ACC112 (cell line): ENCODE measurements at regions not wholly inside any gene's neighbourhood (a gene's known extent, or its start where the extent isn't known, plus 50 kb on each side); places are given as distances from the start of the nearest gene placed in this dataset.
"Not testable (repeated sequence)": the region's sequence is repeated elsewhere in the genome, so short reads cannot be mapped to it uniquely, and the experiment has no call there.

Experiments
- H2AFZ ChIP-seq: fragments of 200-600 bp; sonication (generic); one replicate; pipeline ENCODE4 v1.6.0; 2017; ENCODE audit warnings: antibody characterized with exemption, low read length; ENCODE audit not compliant: unreplicated experiment
- H3K27ac ChIP-seq: fragments of 200-600 bp; sonication (generic); 2 replicates; pipeline ENCODE4 v1.5.1; 2014; ENCODE audit warnings: low read depth, mild to moderate bottlenecking, antibody characterized with exemption, low read length, moderate library complexity
- H3K27me3 ChIP-seq: fragments of 200-600 bp; sonication (generic); 2 replicates; pipeline ENCODE4 v1.6.1; 2014; ENCODE audit warnings: mild to moderate bottlenecking, antibody characterized with exemption, low read length, moderate library complexity, mixed read lengths; ENCODE audit not compliant: insufficient read depth
- H3K36me3 ChIP-seq: fragments of 200-600 bp; sonication (generic); 2 replicates; pipeline ENCODE4 v1.6.1; 2016; ENCODE audit warnings: mild to moderate bottlenecking, antibody characterized with exemption, low read length, moderate library complexity, mixed read lengths; ENCODE audit not compliant: insufficient read depth
- H3K4me1 ChIP-seq: fragments of 200-600 bp; sonication (generic); one replicate; pipeline ENCODE4 v1.6.1; 2016; ENCODE audit warnings: low read length, mixed read lengths; ENCODE audit not compliant: insufficient read depth, unreplicated experiment, control insufficient read depth
- H3K4me3 ChIP-seq: fragments of 200-600 bp; sonication (generic); 2 replicates; pipeline ENCODE4 v1.5.1; 2014; ENCODE audit warnings: mild to moderate bottlenecking, low read depth, low read length
- H3K79me2 ChIP-seq: fragments of 200-600 bp; sonication (generic); one replicate; pipeline ENCODE4 v1.6.0; 2016; ENCODE audit warnings: low read length; ENCODE audit not compliant: control insufficient read depth, unreplicated experiment, insufficient read depth

DNA sequence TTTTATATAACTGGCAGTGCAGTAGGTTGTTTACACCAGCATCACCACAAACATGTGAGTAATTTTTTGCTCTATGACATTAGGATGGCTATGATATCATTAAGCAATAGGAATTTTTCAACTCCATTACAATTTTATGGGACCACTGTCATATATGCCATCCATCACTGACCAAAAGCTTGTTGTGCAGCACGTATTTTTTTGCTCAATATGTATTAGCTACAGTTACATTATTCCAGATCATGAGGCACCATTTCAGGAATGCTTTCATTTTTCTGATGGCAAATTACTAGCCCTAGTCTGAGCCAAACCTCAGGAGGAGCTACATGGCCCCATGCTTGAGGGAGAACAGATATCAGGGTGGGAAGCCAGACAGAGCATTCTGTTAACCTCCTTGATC lies 56.8 kb upstream of the DCLK2 start:
- no peaks in the 10 kb centered on the region for H3K27me3 ChIP-seq
- no peak overlapping the region for H3K4me3 ChIP-seq
- no peaks in the 10 kb centered on the region for H3K36me3 ChIP-seq
- H3K4me1 ChIP-seq, result no peaks in the 10 kb centered on the region
- H2AFZ ChIP-seq, result no peak overlapping the region
- H3K27ac ChIP-seq, result no peak overlapping the region
- no peaks in the 10 kb centered on the region for H3K79me2 ChIP-seq

DNA sequence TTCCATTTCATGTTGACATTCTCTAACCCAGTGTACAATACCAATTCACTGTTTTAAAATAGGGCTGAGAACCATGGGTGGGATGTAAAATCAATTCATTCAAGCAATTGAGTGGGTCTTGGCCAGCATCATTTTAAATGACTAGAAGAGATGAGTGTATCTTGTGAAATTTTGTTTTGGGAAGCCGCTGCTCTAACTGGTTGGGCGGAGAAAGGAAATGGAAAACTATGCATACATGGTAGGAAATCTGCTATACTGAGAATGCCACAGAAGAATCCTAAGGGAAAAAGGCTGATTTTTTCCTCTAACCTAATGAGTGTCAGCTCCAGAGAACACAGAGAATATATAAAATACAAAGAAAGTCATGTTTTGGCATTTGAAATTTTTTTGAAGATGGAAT lies 54.8 kb upstream of the DCLK2 start:
- H2AFZ ChIP-seq, result no peak overlapping the region
- no peaks in the 10 kb centered on the region for H3K79me2 ChIP-seq
- no peak overlapping the region for H3K4me3 ChIP-seq
- no peaks in the 10 kb centered on the region for H3K36me3 ChIP-seq
- H3K4me1 ChIP-seq, result no peaks in the 10 kb centered on the region
- H3K27ac ChIP-seq, result no peak overlapping the region
- H3K27me3 ChIP-seq, result no peaks in the 10 kb centered on the region

DNA sequence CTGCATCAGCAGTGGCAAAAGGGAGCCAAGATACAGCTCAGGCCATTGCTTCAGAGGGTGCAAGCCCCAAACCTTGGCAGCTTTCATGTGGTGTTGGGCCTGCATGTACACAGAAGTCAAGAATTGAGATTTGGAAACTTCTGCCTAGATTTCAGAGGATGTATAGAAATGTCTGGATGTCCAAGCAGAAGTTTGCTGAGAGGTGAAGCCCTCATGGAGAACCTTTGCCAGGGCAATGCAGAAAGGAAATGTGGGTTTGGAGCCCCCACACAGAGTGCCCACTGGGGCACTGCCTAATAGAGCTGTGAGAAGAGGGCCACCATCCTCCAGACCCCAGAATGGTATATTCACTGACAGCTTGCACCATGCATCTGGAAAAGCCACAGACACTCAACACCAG lies 51.3 kb upstream of the DCLK2 start:
- H2AFZ ChIP-seq, H3K36me3 ChIP-seq, H3K4me3 ChIP-seq, H3K27me3 ChIP-seq, H3K27ac ChIP-seq, H3K4me1 ChIP-seq, H3K79me2 ChIP-seq: not testable (repeated sequence)
